ENCODE measurements at regions not wholly inside any gene's neighbourhood (a gene's known extent, or its start where the extent isn't known, plus 50 kb on each side); places are given as distances from the start of the nearest gene placed in this dataset.
"Not testable (repeated sequence)": the region's sequence is repeated elsewhere in the genome, so short reads cannot be mapped to it uniquely, and the experiment has no call there.

DNA sequence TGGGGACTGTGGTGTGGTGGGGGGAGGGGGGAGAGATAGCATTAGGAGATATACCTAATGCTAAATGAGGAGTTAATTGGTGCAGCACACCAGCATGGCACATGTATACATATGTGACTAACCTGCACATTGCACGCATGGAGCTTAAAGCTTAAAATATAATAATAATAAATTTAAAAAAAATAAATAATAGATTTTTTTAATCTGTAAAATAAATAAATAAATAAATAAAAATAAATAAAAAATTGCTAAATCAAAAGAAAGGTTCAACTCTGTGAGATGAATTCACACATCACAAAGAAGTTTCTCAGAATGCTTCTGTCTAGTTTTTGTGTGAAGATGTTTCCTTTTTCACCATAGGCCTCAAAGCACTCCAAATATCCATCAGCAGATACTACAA, 1793.7 kb downstream of the UQCRFS1 start:
- intact Hi-C loops (cut with DNase I); DNase-seq (ENCODE audit: low spot score): not testable (repeated sequence)

DNA sequence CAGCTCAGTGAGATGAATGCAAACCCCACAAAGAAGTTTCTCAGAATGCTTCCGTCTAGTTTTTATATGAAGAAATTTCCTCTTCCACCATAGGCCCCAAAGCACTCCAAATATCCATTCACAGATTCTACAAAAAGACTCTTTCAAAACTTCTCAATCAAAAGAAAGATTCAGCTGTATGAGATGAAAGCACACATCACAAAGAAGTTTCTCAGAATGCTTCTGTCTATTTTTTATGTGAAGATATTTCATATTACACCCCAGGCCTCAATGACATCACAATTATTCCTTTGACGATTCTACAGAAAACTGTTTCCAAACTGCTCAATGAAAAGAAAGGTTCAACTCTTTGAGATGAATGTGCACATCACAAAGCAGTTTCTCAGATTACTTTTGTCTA, 1819.4 kb downstream of the UQCRFS1 start:
- intact Hi-C loops (cut with DNase I), result no loop called here
- DNase-seq (ENCODE audit: low spot score), result no peak

DNA sequence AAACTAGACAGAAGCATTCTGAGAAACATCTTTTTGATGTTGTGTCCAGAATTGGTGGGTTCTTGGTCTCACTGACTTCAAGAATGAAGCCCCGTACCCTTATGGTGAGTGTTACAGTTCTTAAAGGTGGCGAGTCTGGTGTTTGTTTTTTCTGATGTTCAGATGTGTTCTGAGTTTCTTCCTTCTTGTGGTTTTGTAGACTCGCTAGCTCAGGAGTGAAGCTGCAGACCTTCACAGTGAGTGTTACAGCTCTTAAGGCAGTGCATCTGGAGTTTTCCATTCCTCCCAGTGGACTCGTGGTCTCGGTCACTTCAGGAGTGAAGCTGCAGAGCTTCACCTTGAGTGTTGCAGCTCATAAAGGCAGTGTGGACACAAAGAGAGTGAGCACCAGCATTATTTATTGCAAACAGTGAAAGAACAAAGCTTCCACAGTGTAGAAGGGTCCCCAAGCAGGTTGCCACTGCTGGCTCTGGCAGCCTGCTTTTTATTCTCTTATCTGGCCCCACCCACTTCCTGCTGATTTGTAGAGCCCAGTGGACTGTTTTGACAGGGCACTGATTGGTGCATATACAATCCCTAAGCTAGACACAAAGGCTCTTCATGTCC, 1820.8 kb downstream of the UQCRFS1 start:
- intact Hi-C loops (cut with DNase I), result no loop called here
- DNase-seq (ENCODE audit: low spot score), result peak; percentile 51

DNA sequence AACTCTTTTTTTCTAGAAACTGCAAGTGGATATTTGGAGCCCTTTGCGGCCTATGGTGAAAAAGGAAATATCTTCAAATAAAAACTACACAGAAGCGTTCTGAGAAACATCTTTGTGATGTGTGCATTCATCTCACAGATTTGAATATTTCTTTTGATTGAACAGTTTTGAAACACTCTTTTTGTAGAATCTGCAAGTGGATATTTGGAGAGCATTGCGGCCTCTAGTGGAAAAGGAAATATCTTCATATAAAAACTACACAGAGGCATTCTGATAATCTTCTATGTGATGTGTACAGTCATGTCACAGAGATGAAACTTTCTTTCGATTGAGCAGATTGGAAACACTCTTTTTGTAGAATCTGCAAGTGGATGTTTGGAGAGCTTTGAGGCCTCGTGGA, 1833.6 kb downstream of the UQCRFS1 start:
- intact Hi-C loops (cut with DNase I); DNase-seq (ENCODE audit: low spot score): not testable (repeated sequence)

DNA sequence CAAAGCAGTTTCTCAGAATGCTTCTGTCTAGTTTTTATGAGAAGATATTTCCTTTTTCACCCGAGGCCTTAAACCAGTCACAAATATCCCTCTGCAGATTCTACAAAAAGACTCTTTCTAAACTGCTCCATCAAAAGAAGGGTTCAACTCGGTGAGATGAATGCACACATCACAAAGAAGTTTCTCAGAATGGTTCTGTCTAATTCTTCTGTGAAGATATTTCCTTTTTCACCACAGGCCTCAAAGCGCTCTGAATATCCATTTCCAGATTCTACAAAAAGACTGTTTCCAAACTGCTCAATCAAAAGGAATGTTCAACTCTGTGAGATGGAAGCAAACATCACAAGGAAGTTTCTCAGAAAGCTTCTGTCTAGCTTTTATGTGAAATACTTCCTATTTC, 1843.3 kb downstream of the UQCRFS1 start:
- intact Hi-C loops (cut with DNase I); DNase-seq (ENCODE audit: low spot score): not testable (repeated sequence)

DNA sequence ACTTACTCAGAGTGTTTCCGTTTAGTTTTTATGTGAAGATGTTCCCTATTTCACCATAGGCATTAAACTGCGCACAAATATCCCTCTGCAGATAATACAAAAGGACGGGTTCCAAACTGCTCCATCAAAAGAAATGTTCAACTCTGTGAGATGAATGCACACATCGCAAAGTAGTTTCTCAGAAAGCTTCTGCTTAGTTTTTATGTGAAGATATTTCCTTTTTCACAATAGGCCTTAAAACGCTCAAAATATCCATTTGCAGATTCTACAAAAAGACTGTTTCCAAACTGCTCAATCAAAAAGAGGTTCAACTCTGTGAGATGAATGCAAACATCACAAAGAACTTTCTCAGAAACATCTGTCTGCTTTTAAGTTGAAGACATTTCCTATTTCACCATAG, 1850.5 kb downstream of the UQCRFS1 start:
- intact Hi-C loops (cut with DNase I); DNase-seq (ENCODE audit: low spot score): not testable (repeated sequence)

DNA sequence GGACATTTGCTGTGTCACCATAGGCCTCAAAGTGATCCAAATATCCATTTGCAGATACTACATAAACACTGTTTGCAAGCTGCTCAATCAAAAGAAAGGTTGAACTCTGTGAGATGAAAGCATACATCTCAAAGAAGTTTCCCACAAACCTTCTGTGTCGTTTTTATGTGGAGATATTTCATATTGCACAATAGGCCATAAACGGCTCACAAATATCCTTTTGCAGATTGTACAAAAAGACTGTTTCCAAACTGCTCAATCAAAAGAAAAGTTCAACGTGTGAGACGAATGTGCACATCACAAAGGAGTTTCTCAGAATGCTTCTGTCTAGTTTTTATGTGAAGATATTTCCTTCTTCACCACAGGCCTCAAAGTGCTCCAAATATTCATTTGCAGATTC, 1857.4 kb downstream of the UQCRFS1 start:
- DNase-seq (ENCODE audit: low spot score); intact Hi-C loops (cut with DNase I): not testable (repeated sequence)
